HEK293 (cell line): ENCODE measurements at regions not wholly inside any gene's neighbourhood (a gene's known extent, or its start where the extent isn't known, plus 50 kb on each side); places are given as distances from the start of the nearest gene placed in this dataset.

Source experiments
- CTCF ChIA-PET: fragments of 350-600 bp; formaldehyde crosslinking; extraction: SDS; loops from one replicate; lab custom pipeline; 2021; ENCODE audit warnings: antibody characterized with exemption; lab: Yijun Ruan, JAX
- POLR2A ChIA-PET: fragments of 300-600 bp; formaldehyde crosslinking; extraction: SDS; loops from one replicate; lab custom pipeline; 2020; ENCODE audit warnings: antibody characterized with exemption, inconsistent platforms; lab: Yijun Ruan, JAX
- H3K27ac ChIP-seq: fragments of 200-500 bp; sonication (Bioruptor generic); 2 replicates; pipeline ENCODE4 v1.5.1; 2014; ENCODE audit warnings: low read depth, low read length, control low read depth, inconsistent platforms; ENCODE audit errors: extremely low read depth
- H3K36me3 ChIP-seq, 2 experiments: fragments of 200-500 bp in 1 of 2; sonication (Bioruptor generic) in 1 of 2; 1 replicate in 1 of 2; 2 replicates in 1 of 2; pipeline ENCODE4 v1.5.1; 2014 to 2017; ENCODE audit warnings: inconsistent platforms in 2 of 2, low read length in 2 of 2; ENCODE audit not compliant: control insufficient read depth in 2 of 2, insufficient read depth in 1 of 2
- H3K4me1 ChIP-seq: fragments of 200-500 bp; sonication (Bioruptor generic); 2 replicates; pipeline ENCODE4 v1.5.1; 2014; ENCODE audit warnings: mild to moderate bottlenecking, low read length, inconsistent platforms; ENCODE audit not compliant: control insufficient read depth, insufficient read depth
- H3K4me3 ChIP-seq: 2 replicates; pipeline ENCODE4 v1.5.1; 2011; ENCODE audit warnings: low read depth, mild to moderate bottlenecking, control low read depth, low read length, moderate library complexity
- H3K9me3 ChIP-seq: fragments of 200-500 bp; sonication (Bioruptor generic); 2 replicates; pipeline ENCODE4 v1.5.1; 2014; ENCODE audit warnings: low read depth, low read length, inconsistent platforms; ENCODE audit not compliant: control insufficient read depth, insufficient read depth
- BCL11B ChIP-seq: fragments of 450-650 bp; formaldehyde crosslinking; IDR thresholded peaks from 2 replicates; pipeline ENCODE4 v1.5.1; 2016; ENCODE audit warnings: low read depth, missing biosample characterization, missing genetic modification characterization
- KLF1 ChIP-seq: fragments of 450-650 bp; formaldehyde crosslinking; IDR thresholded peaks from 2 replicates; pipeline ENCODE4 v1.5.1; 2016; ENCODE audit warnings: missing biosample characterization, missing genetic modification characterization
- KLF10 ChIP-seq: fragments of 450-650 bp; IDR thresholded peaks from 2 replicates; pipeline ENCODE4 v1.5.1; 2018; ENCODE audit warnings: missing biosample characterization, mild to moderate bottlenecking, missing genetic modification characterization
- SCRT1 ChIP-seq: fragments of 450-650 bp; formaldehyde crosslinking; IDR thresholded peaks from 2 replicates; pipeline ENCODE4 v1.5.1; 2016; ENCODE audit warnings: missing biosample characterization, missing genetic modification characterization, borderline replicate concordance
- SP2 ChIP-seq: fragments of 450-650 bp; formaldehyde crosslinking; IDR thresholded peaks from 2 replicates; pipeline ENCODE4 v1.5.1; 2016; ENCODE audit warnings: missing biosample characterization, missing genetic modification characterization
- ZNF132 ChIP-seq: fragments of 450-650 bp; formaldehyde crosslinking; IDR thresholded peaks from 2 replicates; pipeline ENCODE4 v1.5.1; 2017; ENCODE audit warnings: missing biosample characterization, missing genetic modification characterization, borderline replicate concordance
- ZNF140 ChIP-seq: fragments of 450-650 bp; formaldehyde crosslinking; IDR thresholded peaks from 2 replicates; pipeline ENCODE4 v1.5.1; 2016; ENCODE audit warnings: missing biosample characterization, missing genetic modification characterization
- ZNF16 ChIP-seq: fragments of 450-650 bp; formaldehyde crosslinking; IDR thresholded peaks from 2 replicates; pipeline ENCODE4 v1.5.1; 2016; ENCODE audit warnings: low read depth, missing biosample characterization, missing genetic modification characterization
- ZNF248 ChIP-seq: fragments of 450-650 bp; formaldehyde crosslinking; IDR thresholded peaks from 2 replicates; pipeline ENCODE4 v1.5.1; 2017; ENCODE audit warnings: missing biosample characterization, missing genetic modification characterization
- ZNF266 ChIP-seq: fragments of 450-650 bp; formaldehyde crosslinking; IDR thresholded peaks from 2 replicates; pipeline ENCODE4 v1.5.1; 2016; ENCODE audit warnings: missing biosample characterization, missing genetic modification characterization, low read depth
- ZNF274 ChIP-seq, 2 experiments: fragments of 200-500 bp in 1 of 2; fragments of 450-650 bp in 1 of 2; sonication (Bioruptor generic) in 1 of 2; formaldehyde crosslinking in 1 of 2; IDR thresholded peaks; 2 replicates each; pipeline versions ENCODE4 v1.5.1 to v1.6.1; 2014 to 2016; ENCODE audit warnings: borderline replicate concordance in 1 of 2, inconsistent platforms in 1 of 2, low read length in 1 of 2, missing biosample characterization in 1 of 2, missing genetic modification characterization in 1 of 2
- ZNF391 ChIP-seq: fragments of 450-650 bp; formaldehyde crosslinking; IDR thresholded peaks from 2 replicates; pipeline ENCODE4 v1.5.1; 2016; ENCODE audit warnings: low read depth, missing biosample characterization, missing genetic modification characterization, borderline replicate concordance
- ZNF521 ChIP-seq: fragments of 450-650 bp; formaldehyde crosslinking; IDR thresholded peaks from 2 replicates; pipeline ENCODE4 v1.5.1; 2017; ENCODE audit warnings: missing biosample characterization, mild to moderate bottlenecking, missing genetic modification characterization
- ZNF530 ChIP-seq: fragments of 450-650 bp; formaldehyde crosslinking; IDR thresholded peaks from 2 replicates; pipeline ENCODE4 v1.5.1; 2016; ENCODE audit warnings: low read depth, missing biosample characterization, missing genetic modification characterization
- ZNF544 ChIP-seq: fragments of 450-650 bp; formaldehyde crosslinking; IDR thresholded peaks from 2 replicates; pipeline ENCODE4 v1.5.0; 2017; ENCODE audit warnings: missing biosample characterization, missing genetic modification characterization
- ZNF558 ChIP-seq: fragments of 450-650 bp; formaldehyde crosslinking; IDR thresholded peaks from 2 replicates; pipeline ENCODE4 v1.5.1; 2016; ENCODE audit warnings: missing biosample characterization, missing genetic modification characterization
- ZNF747 ChIP-seq: fragments of 450-650 bp; formaldehyde crosslinking; IDR thresholded peaks from 2 replicates; pipeline ENCODE4 v1.5.1; 2016; ENCODE audit warnings: missing biosample characterization, missing genetic modification characterization
- ZNF768 ChIP-seq: fragments of 450-650 bp; formaldehyde crosslinking; IDR thresholded peaks from 2 replicates; pipeline ENCODE4 v1.5.1; 2018; ENCODE audit warnings: missing biosample characterization, mild to moderate bottlenecking, missing genetic modification characterization
- TF ChIP-seq, protein P1 (sequence below): fragments of 450-650 bp; formaldehyde crosslinking; IDR thresholded peaks from 2 replicates; pipeline ENCODE4 v1.5.1; 2016; ENCODE audit warnings: missing biosample characterization, missing genetic modification characterization
- TF ChIP-seq, protein P2 (sequence below): fragments of 450-650 bp; formaldehyde crosslinking; IDR thresholded peaks from 2 replicates; pipeline ENCODE4 v1.5.1; 2017; ENCODE audit warnings: missing biosample characterization, mild to moderate bottlenecking, missing genetic modification characterization, moderate library complexity
- TF ChIP-seq, protein P3 (sequence below): fragments of 450-650 bp; formaldehyde crosslinking; IDR thresholded peaks from 2 replicates; pipeline ENCODE4 v1.5.1; 2016; ENCODE audit warnings: missing biosample characterization, missing genetic modification characterization
- TF ChIP-seq, protein P4 (sequence below): fragments of 450-650 bp; formaldehyde crosslinking; IDR thresholded peaks from 2 replicates; pipeline ENCODE4 v1.5.1; 2016; ENCODE audit warnings: missing biosample characterization, missing genetic modification characterization, low read depth
- TF ChIP-seq, protein P5 (sequence below): fragments of 450-650 bp; formaldehyde crosslinking; IDR thresholded peaks from 2 replicates; pipeline ENCODE4 v1.5.1; 2016; ENCODE audit warnings: missing biosample characterization, missing genetic modification characterization

DNA sequence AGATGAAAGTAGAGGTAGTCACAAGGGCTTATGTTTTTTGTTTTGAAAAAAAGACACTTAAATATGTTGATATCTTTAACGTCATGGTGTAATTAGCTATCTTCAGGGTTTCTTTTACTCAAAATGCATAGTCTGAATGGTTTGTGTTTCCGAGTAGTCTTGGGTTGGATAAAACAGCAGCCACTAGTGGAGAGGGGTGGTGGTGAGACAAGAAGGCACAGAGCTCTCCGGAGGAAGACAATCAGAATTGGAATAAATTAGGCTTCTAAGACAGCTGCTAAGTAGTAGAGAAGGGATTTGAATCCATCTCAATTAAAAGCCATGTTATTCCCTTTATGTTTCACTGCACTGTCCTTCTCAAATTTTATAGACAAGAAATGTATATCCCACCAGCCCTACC lies 240.4 kb upstream of the VEGFC start:
- H3K36me3 ChIP-seq = no peaks in the 10 kb centered on the region
- ChIA-PET POLR2A (interaction anchor here (0.6 kb wide), 1 partner anchor 36 kb away, joined by 3 read pairs; no protein-coding TSS in a partner anchor), CTCF (interaction anchor here (1.1 kb wide), 1 partner anchor 14 kb away, joined by 4 read pairs; no protein-coding TSS in a partner anchor)
- H3K4me1 ChIP-seq = no peaks in the 10 kb centered on the region
- H3K9me3 ChIP-seq = no peaks in the 10 kb centered on the region
- no peak overlapping the region for H3K27ac ChIP-seq
- H3K4me3 ChIP-seq = no peak overlapping the region
- TF ChIP-seq ZNF266 (tag by site-specific recombination) (no peak), ZNF274 (IDR thresholded peaks at IDR 0.05; ENCODE audit: low read length) (no peak), ZNF274 (tag by site-specific recombination; IDR thresholded peaks at IDR 0.05; ENCODE audit: borderline replicate concordance) (no peak), ZNF132 (no peak), KLF1 (tag by site-specific recombination) (no peak), ZNF391 (tag by site-specific recombination) (no peak), SP2 (tag by site-specific recombination) (no peak), ZNF140 (tag by site-specific recombination) (no peak), ZNF530 (tag by site-specific recombination) (no peak), ZNF768 (tag by site-specific recombination) (no peak), KLF10 (no peak), BCL11B (tag by site-specific recombination) (no peak)
- TF ChIP-seq, protein P1, sequence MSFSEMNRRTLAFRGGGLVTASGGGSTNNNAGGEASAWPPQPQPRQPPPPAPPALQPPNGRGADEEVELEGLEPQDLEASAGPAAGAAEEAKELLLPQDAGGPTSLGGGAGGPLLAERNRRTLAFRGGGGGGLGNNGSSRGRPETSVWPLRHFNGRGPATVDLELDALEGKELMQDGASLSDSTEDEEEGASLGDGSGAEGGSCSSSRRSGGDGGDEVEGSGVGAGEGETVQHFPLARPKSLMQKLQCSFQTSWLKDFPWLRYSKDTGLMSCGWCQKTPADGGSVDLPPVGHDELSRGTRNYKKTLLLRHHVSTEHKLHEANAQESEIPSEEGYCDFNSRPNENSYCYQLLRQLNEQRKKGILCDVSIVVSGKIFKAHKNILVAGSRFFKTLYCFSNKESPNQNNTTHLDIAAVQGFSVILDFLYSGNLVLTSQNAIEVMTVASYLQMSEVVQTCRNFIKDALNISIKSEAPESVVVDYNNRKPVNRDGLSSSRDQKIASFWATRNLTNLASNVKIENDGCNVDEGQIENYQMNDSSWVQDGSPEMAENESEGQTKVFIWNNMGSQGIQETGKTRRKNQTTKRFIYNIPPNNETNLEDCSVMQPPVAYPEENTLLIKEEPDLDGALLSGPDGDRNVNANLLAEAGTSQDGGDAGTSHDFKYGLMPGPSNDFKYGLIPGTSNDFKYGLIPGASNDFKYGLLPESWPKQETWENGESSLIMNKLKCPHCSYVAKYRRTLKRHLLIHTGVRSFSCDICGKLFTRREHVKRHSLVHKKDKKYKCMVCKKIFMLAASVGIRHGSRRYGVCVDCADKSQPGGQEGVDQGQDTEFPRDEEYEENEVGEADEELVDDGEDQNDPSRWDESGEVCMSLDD (tag by site-specific recombination) = no peak
- TF ChIP-seq, protein P2, sequence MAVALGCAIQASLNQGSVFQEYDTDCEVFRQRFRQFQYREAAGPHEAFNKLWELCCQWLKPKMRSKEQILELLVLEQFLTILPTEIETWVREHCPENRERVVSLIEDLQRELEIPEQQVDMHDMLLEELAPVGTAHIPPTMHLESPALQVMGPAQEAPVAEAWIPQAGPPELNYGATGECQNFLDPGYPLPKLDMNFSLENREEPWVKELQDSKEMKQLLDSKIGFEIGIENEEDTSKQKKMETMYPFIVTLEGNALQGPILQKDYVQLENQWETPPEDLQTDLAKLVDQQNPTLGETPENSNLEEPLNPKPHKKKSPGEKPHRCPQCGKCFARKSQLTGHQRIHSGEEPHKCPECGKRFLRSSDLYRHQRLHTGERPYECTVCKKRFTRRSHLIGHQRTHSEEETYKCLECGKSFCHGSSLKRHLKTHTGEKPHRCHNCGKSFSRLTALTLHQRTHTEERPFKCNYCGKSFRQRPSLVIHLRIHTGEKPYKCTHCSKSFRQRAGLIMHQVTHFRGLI = no peak

DNA sequence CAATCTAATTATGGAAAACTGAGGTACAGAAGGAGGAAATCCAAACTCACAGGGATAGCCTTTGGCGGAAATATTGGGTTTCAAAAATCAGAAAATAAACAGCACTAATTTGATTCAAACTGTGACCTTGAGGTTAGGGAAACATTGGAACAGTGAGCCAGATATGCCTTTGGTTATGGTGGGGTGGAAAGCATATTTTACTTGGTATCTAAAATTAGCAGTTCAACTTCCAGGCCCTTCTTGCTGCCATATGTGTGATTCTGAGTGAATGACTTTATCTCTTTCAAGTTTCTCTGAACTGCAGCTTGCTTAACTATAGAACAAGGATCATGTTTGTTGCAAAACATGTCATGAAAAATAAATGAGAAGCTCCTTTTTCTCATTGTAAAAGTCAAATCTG lies 240.9 kb upstream of the VEGFC start:
- H3K9me3 ChIP-seq = no peaks in the 10 kb centered on the region
- H3K4me1 ChIP-seq = no peaks in the 10 kb centered on the region
- H3K4me3 ChIP-seq = no peak overlapping the region
- CTCF ChIA-PET = interaction anchor here (0.7 to 1.1 kb wide), 2 partner anchors 13 to 69 kb away, joined by 3 to 4 read pairs; no protein-coding TSS in a partner anchor
- TF ChIP-seq ZNF747 (tag by site-specific recombination) (no peak), ZNF248 (tag by site-specific recombination) (no peak), ZNF521 (tag by site-specific recombination) (no peak)
- no peaks in the 10 kb centered on the region for H3K36me3 ChIP-seq
- POLR2A ChIA-PET = interaction anchor here (0.6 kb wide), 1 partner anchor 36 kb away, joined by 3 read pairs; no protein-coding TSS in a partner anchor
- H3K27ac ChIP-seq = no peak overlapping the region

DNA sequence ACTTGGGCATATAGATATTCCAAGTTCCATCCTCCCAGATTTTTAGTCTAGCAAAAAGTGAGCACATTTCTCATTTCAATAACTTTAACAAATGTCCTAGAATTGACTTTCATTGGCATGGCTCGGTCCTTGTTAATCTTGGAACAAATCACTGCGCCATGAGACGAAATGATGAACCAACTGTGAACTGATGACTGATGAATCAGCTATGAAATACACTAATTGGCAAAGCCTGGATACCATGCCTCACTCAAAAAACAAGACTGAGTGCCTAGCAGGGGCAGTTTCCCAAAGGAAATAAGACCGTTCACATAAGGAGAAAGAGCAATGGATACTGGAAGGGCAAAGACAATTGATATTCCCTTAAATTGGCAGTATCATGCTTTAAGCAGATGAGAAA lies 248.6 kb upstream of the VEGFC start:
- ChIA-PET CTCF (interaction anchor here (0.6 to 0.7 kb wide), 2 partner anchors 11 to 231 kb away, joined by 3 read pairs; no protein-coding TSS in a partner anchor), POLR2A (no interaction called here)
- no peaks in the 10 kb centered on the region for H3K36me3 ChIP-seq
- no peaks in the 10 kb centered on the region for H3K4me1 ChIP-seq
- H3K27ac ChIP-seq = no peak overlapping the region
- H3K4me3 ChIP-seq = no peak overlapping the region
- H3K9me3 ChIP-seq = no peaks in the 10 kb centered on the region
- TF ChIP-seq ZNF544 = no peak
- TF ChIP-seq, protein P3, sequence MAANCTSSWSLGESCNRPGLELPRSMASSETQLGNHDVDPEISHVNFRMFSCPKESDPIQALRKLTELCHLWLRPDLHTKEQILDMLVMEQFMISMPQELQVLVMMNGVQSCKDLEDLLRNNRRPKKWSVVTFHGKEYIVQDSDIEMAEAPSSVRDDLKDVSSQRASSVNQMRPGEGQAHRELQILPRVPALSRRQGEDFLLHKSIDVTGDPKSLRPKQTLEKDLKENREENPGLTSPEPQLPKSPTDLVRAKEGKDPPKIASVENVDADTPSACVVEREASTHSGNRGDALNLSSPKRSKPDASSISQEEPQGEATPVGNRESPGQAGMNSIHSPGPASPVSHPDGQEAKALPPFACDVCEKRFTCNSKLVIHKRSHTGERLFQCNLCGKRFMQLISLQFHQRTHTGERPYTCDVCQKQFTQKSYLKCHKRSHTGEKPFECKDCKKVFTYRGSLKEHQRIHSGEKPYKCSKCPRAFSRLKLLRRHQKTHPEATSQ = no peak
- no peak for TF ChIP-seq ZNF16 (tag by site-specific recombination)
- no peak for TF ChIP-seq SCRT1 (tag by site-specific recombination)
- no peak for TF ChIP-seq BCL11B (tag by site-specific recombination)
- TF ChIP-seq ZNF558 (tag by site-specific recombination) = no peak
- TF ChIP-seq, protein P4, sequence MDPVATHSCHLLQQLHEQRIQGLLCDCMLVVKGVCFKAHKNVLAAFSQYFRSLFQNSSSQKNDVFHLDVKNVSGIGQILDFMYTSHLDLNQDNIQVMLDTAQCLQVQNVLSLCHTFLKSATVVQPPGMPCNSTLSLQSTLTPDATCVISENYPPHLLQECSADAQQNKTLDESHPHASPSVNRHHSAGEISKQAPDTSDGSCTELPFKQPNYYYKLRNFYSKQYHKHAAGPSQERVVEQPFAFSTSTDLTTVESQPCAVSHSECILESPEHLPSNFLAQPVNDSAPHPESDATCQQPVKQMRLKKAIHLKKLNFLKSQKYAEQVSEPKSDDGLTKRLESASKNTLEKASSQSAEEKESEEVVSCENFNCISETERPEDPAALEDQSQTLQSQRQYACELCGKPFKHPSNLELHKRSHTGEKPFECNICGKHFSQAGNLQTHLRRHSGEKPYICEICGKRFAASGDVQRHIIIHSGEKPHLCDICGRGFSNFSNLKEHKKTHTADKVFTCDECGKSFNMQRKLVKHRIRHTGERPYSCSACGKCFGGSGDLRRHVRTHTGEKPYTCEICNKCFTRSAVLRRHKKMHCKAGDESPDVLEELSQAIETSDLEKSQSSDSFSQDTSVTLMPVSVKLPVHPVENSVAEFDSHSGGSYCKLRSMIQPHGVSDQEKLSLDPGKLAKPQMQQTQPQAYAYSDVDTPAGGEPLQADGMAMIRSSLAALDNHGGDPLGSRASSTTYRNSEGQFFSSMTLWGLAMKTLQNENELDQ (tag by site-specific recombination) = no peak
- TF ChIP-seq, protein P5, sequence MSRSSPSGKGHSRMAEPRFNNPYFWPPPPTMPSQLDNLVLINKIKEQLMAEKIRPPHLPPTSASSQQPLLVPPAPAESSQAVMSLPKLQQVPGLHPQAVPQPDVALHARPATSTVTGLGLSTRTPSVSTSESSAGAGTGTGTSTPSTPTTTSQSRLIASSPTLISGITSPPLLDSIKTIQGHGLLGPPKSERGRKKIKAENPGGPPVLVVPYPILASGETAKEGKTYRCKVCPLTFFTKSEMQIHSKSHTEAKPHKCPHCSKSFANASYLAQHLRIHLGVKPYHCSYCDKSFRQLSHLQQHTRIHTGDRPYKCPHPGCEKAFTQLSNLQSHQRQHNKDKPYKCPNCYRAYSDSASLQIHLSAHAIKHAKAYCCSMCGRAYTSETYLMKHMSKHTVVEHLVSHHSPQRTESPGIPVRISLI = no peak
